NCI-H2107 treated with DMSO at 0.1 percent for 48 hours (cell line): ENCODE measurements at regions not wholly inside any gene's neighbourhood (a gene's known extent, or its start where the extent isn't known, plus 50 kb on each side); places are given as distances from the start of the nearest gene placed in this dataset.

Experiments used
- DNase-seq: peaks from one replicate; lab custom pipeline; 2025; ENCODE audit not compliant: unreplicated experiment; lab: John Stamatoyannopoulos, UW

DNA sequence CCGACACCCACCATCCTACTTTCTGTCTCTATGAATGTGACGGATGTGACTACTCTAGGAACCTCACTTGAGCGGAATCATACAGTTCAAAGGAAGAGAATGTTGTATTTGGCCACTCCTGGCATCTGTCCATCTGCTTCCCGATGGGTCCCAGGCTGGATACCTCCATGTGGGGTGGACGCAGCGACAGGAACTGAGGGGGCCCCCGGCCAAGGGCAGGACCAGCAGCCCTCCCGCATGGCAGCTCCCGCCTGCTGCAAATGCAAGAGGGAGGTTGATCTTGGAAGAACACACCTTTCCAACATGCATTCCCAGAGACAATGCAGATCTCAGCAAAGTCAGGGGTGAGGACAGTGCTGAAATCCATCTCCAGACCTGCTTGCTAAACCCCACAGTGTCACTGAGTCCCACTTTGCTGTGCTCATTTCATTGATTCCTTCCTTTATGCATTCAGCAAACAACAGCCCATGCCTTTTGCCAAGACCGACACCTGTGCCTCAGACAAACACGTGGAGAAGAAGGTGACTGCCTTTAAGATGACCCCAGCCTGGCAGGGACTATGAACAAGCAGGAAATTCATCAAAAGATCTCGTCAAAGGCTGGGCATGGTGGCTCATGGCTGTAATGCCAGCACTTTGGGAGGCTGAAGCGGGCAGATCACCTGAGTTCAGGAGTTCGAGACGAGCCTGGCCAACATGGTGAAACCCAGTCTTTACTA lies 246.2 kb downstream of the CTTN start:
- no peak for DNase-seq

DNA sequence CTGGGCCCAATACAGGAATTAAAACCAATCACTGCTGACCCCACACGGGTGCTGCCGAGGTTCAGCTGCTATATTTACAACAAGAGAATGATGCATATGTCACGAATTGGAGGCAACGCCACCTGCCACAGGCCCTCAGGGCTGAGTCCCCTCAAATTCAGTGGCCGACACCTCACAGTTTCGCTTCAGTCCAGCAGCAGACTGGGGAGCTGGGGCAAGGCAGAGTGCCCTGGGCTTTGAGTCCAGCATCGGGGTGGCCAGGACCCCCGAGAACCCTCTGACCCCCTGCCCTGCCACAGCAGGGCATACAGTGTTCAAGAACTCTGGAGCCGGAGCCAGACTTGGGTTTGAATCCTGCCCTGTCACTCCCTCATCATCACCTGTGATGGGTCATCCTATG lies 247.2 kb downstream of the CTTN start:
- no peak for DNase-seq

DNA sequence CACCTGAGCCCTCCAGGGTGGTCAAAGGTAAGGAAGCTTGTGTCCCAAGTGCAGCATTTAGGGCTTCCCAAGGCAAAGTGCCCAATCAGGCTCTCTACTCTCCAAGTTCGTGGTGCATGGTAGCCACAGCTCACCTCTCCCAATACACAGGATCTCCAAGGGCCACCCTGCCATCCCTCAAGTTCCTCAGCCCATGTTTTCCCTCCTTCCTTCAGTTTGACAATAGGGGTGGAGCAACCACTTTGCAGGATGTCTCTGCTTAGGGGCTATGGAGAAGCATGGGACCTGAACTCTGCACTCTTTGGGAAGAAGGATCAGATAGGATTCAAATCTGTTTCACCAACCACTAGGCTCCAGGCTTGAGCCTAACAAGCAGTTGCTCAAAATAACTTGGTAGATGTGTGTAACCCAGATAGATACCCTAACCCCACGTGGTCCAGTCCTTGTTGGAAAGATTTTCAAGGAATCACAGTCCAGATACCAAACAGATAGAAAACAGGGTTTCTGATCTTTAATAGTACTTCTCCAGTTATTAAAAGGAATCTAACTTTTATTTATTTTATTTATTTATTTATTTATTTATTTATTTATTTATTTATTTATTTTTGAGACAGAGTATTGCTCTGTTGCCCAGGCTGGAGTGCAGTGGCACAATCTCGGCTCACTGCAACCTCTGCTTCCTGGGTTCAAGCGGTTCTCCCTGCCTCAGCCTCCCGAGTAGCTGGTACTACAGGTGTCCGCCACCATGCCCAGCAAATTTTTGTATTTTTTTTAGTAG lies 248.1 kb downstream of the CTTN start:
- no peak for DNase-seq

DNA sequence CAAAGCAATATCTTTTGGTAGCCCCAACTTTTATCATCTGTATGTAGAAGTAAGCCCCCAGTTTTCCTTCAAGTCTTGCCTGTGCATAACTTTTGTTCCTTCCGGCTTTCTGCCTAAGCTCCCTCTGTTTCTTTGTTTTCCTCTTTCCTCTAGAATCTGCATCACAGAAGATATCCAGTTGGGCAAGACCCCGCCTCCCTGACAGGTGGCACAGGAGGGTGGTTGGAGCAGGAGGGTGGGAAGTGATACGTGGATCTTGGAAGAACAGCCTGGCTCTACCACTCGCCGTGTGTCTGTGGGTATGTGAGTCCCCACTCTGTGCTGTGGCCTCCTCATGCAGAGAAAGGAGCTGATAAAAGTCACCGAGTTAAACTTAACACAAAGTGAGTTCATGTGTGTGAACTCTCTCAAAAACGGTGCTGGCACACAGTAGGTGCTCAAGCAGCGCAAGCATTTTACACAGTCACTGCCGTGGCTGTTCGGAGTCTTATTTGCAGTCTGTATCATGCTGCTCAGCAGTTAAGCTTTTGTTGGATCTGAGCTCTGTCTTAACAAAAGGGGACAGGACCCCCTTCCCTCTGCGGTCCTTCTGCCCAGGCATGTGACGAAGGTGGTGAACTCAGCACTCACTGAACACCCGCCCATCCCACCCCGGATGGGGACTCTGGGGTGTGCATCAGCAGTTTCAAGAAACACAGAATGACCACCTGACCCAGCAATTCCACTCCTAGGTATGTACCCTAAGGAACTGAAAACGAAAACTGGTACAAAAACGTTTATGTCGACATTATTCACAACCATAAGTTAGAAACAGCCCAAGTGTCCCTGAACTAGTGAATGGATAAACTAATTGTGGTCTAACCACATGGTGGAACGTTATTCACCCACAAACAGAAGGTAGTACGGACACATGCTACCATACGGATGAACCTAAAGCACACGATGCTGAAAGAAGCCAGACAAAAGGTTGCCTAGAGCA lies 249.1 kb downstream of the CTTN start:
- no peak for DNase-seq

DNA sequence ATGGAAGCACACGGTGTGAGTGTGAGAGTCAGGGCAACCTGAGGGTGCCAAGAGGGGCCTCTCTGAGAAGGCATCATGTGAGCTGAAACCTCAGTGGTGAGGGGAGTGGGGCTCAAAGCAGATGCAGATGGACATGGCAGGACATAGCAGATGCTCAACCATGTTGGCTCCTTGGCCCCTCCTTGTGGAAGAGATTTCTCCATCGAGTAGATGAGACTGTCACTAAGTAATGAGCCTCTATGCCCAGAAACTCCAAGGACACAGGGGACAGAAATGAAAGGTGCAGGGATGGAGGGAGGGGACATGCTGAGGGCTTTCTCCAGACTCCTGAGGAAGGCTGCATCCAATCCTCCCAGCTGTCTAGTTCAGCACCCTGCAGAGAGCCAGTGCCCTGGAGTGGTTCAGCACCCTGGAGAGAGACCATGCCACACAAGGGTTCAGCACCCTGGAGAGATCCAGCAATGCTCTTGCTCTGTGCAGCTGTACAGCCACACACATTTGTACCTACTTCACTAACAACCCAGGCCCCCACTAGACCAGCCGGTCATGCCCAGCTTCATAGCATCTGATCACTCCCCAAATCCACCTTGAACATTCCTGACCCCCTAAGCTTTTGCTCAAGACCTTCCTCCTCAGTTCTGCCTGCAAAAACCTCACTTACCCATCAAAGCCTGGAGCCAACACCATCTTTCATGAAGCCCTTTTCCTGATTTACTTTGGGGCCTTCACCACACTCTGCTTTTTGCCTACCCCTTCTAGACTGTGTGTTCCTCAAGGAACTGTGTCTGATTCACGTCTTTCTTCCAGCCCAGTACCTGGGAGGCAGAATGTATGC lies 252.0 kb downstream of the CTTN start:
- DNase-seq: peak; percentile 34

DNA sequence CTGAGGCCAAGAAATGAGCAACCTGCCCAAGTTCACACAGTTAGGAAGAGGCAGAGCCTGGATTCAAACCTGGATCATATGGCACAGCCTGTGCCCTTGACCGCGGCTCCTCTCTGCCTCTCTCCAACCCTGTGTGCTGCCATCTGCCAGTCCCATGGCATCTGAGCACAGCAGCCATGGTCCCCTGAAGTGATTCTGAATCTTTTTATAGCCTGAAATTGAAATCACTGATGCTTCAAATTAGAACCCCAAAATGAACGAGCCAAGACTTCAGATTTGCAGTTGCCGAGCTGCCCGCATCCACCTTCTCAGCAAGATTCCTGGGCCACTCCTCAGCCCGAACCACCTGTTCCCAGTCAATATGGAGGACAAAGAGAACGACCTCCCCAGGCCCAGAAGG lies 252.7 kb downstream of the CTTN start:
- no peak for DNase-seq

DNA sequence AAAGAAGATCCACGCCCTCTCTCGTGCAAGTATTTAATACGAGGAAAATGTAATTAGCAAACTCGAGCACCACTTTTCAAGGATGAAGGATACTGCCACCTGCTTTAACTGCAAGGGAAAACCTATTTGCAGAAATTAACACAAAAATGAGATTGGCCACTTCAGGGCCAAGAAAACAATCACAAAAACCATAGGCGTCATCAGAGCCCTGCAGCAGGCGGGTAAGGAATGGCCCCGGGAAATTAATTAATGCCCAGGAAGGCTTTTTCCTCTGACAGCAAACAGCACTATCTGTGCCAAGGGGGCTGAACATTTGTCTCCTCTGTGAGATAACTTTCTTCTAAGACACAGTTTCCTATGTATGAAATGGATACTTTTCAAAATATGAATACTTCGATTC lies 255.7 kb downstream of the CTTN start:
- DNase-seq: peak; percentile 35

DNA sequence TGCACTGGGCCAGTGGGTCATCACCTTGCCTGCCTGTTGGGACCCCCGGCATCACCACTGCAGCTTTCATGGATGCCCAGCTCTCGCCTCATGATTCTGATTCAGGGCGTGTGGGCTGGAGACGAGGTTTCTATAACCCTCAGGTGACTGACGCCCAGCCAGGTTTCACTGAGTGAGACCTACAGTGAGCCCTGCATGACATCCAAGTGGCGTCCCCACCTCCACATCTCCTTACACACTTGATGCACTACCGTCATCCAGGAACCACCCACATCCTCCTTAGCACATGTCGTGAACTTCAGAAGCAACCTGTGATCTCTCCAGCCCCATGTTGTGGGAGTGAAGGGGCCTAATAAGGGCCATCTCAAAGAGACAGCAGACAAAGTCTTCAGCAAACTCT lies 257.5 kb downstream of the CTTN start:
- DNase-seq: no peak

DNA sequence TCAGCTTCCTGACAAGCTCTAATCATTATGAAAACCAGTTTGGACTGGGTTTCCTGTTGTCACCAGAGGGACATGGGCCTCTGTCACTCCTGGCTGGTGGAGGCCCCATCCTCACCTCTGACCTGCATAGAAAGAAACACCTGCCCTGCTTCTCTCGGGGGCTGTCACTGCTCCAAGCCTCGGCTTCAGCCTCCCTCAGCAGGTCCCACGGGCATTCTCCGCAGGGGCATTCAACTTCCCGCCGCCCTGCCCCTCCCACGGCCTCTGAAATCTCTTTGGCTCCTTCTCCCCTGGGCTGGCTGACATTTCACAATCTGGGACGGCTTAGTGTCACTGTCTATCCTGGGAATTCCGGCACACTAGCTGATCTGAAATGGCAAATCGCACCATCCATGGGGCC lies 257.9 kb downstream of the CTTN start:
- no peak for DNase-seq

DNA sequence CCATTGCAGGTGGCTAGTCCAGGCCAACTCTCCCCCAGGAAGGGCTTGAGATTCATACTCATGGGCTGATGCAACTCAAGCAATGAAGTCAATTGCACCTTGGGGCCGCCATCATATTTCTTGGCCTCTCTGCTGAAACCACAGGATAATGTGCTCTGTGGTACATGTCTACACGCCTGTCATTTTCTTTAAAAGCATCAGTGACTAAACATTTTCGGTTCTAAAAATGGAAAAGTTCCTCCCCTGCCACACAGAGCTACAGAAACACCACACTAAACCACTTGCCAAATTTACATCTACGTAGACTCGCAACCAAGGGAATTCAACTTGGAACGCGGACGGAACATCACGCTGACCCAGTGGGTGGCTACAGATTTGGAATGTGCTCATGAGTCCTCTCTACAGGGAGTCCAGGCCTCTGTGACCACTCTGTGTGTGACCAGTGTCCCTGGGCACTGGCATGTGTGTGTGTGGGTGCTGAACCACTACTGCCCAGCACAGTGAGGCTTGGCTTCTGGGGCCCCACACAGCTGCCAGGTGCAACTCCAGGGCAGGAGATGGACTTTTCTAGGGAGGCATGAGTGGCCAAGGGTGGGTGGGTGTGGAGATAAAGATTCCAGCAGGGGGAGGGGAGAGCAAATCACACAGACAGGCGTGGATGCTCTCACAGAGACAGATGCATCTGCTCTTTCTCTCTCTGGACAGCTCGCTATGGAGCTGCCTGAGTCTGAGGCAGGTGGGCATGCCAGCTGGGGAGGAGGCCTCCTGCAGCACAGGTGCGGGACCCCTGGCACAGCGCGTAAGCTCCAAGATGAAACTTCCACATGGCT lies 261.9 kb downstream of the CTTN start:
- DNase-seq: no peak

DNA sequence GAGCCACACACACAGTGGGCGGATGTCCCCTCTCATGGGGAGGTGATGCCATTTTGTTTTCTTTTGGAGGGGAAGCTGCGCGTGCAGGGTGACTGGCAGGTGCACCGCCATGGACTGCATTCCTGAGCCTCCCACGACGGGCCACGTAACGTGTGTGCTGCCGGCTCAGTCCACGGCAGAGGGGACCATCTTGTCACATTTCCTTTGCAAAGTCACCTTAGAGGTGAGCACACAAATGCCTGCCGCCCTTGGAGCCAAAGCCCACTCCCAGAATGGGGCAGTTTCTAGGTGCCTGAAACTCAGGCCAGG lies 262.5 kb downstream of the CTTN start:
- DNase-seq: no peak

DNA sequence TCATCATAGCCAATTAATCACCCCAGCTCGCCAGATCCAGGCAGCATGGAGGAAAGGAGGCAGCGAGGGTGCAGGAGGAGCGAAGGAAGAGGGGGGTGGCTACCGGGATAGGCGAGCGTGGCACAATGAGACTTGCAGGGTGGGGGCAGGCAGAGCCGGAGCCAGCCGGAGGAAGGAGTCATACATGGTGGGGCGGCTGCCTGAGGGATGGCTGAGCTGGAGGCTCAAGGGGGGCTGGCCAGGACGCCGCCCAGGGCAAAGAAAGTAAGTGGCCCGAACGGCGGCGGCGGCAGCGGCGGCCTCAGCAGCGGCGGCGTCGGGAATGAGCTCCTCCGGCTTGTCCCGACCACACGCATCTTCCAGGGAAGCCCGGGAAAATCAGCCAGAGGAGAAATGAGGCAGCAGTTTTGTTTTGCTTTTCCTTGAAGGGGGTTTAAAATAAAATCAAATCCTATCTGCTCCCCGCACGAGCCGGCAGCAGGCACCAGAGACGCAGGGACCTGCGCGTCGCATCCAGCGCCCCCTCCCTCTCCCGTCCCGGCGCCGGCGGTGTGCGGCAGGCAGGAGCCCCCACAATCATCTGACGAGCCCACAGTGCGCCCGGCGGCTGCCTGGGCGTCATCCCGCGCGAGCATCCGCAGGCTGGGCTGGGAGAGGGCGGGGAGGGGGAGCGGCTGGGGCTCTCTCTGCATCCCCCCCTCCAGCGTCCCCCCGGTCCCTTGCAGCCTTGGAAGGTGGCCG lies 263.6 kb downstream of the CTTN start:
- DNase-seq: peak; percentile 5

DNA sequence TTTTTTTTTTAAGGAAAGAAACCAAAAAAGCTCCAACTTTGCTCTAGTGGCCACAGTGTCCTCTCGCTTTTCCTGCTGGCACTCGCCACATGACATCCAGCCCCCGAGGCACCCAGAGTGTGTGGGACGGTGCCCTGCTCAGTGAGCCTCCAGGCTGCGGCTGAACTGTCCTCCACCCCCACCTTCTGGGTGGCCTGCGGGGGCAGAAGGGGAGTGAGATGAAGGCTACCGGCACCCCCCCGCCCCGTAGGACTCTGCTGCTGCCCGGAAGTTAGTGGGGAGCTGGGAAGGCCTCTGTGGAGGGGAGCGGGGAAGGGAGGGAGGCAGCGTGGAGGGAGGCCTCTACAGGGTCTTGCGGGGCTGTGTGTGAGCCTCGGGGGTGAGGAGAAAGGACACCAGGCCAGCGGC lies 264.4 kb downstream of the CTTN start:
- DNase-seq: no peak

DNA sequence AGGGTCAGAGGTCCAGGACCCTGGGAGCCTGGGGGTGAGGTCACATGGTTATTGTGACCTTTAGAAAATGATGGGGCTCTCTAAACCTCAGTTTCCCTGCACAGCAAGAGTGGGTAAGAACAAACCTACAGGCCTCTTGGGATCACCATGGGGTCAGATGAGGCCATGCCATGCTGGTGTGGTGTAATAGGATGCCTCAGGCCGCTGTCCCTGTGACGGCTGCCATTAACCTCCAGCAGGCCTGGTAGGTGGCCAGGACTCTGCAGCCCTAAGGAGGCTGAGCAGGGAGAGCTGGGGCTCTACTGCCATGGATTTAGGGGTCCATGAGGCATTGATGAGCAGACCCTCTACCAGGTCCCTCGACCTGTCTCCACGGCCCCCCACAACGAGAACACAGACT lies 265.5 kb downstream of the CTTN start:
- DNase-seq: no peak

DNA sequence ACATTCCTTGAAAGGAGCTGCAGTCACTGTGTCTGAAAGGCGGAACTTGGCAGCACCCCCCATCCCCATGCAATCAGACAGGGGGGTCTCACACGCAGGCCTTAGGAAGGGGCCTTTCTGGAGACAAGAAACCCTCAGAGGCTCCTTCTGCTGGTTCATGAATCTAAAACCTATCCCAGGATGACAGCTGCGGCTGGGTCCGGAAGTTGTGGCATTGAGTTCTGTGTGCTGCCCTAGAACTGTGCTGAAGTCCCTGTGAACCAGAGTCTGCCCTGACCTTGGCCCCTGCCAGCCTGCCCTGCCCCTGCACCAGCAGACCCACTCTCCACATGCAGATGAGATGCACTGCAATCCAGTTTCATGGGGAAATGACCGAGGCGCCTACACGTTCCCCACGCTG lies 268.0 kb downstream of the CTTN start:
- no peak for DNase-seq

DNA sequence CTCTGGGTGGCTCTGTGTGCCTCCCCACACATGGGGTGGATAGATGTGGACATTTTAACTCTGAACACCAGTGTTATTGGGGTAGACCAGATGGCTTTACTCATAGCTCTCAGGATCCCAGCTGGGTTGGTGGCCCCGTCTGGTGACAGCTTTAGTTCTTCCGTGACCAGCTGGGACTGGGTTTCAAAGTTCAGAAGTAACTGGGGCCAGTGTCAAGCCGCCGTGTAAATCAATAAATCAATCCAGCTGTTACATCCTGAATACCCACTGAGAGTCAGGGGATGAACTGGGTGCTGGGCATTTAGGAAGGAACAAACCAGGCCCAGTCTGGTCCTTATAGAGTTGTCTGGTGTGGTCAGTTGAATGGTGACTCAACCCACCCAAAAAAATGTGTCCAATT lies 269.4 kb downstream of the CTTN start:
- no peak for DNase-seq

DNA sequence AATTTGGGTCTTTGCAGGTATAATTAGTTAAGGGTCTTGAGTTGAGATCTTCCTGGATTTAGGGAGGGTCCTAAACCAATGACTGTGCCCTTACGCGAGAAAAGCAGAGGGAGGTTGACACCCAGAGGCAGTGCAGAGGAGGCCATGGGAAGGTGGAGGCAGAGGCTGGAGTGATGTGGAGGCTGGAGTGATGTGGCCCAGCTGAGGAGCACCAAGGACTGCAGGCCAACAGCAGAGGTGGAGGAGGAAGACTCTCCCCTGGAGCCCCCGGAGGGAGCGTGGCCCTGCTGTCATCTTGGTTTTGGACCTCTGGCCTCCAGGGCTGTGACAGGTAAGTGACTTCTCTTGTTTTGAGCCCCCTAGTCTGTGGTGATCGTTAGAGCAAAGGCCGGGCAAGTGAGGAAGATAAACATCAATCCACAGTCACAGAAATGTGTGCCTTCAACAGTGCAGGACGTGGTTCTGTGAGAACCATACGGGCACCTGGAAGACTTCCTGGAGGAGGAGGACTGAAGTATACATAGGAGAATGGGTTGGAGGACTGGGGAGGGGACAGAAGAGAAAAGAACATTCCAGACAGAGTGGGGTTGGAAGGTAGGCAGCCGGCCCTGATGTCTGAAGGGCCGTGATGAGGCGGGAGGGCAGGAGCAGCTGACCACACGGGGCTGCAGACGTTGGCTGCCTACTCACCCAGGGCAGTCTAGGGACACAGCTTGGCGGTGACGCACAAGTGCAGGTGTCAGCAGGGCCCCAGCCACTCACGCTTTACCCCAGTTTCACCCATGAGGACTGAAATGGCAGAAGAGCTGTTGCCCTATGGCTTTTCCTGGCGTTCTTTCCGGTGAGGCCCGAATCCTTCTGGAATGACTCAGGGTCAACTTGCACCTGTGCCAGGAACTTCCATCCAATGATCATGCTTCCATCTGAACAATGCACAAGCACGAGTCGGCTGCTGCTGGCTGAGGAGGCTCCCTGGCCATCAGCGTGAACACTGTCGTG lies 270.2 kb downstream of the CTTN start:
- DNase-seq: no peak

DNA sequence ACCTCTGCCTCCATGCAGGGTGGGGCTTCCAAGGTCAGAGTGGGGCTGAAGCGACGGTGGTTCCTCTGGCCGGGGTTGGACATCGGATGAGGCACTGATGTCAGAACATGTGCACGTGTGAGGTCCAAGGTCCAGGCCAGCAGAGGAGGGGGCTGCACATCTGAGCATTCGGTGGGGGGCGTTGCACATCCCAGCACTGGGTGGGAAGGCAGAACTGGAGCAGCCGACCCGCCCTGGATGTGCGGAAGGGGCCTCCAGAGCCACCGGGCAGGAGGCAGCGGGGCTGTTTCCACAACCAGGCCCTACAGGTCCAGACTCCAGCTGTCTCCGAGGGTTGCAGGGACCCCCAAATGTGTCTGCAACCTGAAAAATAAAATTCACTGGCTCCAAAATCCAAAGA lies 271.0 kb downstream of the CTTN start:
- DNase-seq: no peak
